GM23338 (cell line): ENCODE measurements at regions not wholly inside any gene's neighbourhood (a gene's known extent, or its start where the extent isn't known, plus 50 kb on each side); places are given as distances from the start of the nearest gene placed in this dataset.

Source experiments
- ATAC-seq: fragments of 200-7000 bp; cut with Tn5 transposase; 3 replicates; pipeline ENCODE4 v1.9.1; 2020
- DNase-seq: peaks from one replicate; pipeline ENCODE4 v3.0.0-alpha.2; 2015; ENCODE audit warnings: low spot score
- H2AFZ ChIP-seq: fragments of 200-600 bp; sonication (generic); 2 replicates; pipeline ENCODE4 v1.8.0; 2016; ENCODE audit warnings: antibody characterized with exemption, mild to moderate bottlenecking, moderate library complexity
- H3F3A ChIP-seq: fragments of 200-600 bp; sonication (generic); replicated peaks from 2 replicates; pipeline ENCODE4 v1.8.0; 2017; ENCODE audit warnings: antibody characterized with exemption, mixed run types, low read depth
- H3K27ac ChIP-seq: fragments of 200-600 bp; sonication (generic); 2 replicates; pipeline ENCODE4 v1.6.1; 2016; ENCODE audit warnings: low read depth
- H3K27me3 ChIP-seq: fragments of 200-600 bp; sonication (generic); 2 replicates; pipeline ENCODE4 v1.8.0; 2016; ENCODE audit warnings: mild to moderate bottlenecking, mixed run types, moderate library complexity; ENCODE audit not compliant: insufficient read depth
- H3K36me3 ChIP-seq: fragments of 200-600 bp; sonication (generic); 2 replicates; pipeline ENCODE4 v1.8.0; 2016; ENCODE audit warnings: mild to moderate bottlenecking; ENCODE audit not compliant: insufficient read depth
- H3K4me1 ChIP-seq: fragments of 200-600 bp; sonication (generic); 2 replicates; pipeline ENCODE4 v1.8.0; 2016; ENCODE audit warnings: mild to moderate bottlenecking, moderate library complexity; ENCODE audit not compliant: insufficient read depth
- H3K4me2 ChIP-seq: fragments of 200-600 bp; sonication (generic); 2 replicates; pipeline ENCODE4 v1.7.1; 2017; ENCODE audit warnings: mixed run types
- H3K4me3 ChIP-seq: fragments of 200-600 bp; sonication (generic); 2 replicates; pipeline ENCODE4 v1.6.1; 2016; ENCODE audit warnings: mixed run types
- H3K79me2 ChIP-seq: fragments of 200-600 bp; sonication (generic); replicated peaks from 2 replicates; pipeline ENCODE4 v1.8.0; 2017; ENCODE audit warnings: mild to moderate bottlenecking; ENCODE audit not compliant: insufficient read depth
- H3K9me2 ChIP-seq: fragments of 200-600 bp; sonication (generic); 2 replicates; pipeline ENCODE4 v1.8.0; 2017; ENCODE audit not compliant: insufficient read depth
- H4K20me1 ChIP-seq: fragments of 200-600 bp; sonication (generic); replicated peaks from 2 replicates; pipeline ENCODE4 v1.8.0; 2017; ENCODE audit warnings: mild to moderate bottlenecking; ENCODE audit not compliant: insufficient read depth
- H3K27ac Mint-ChIP-seq: 2 replicates; pipeline ENCODE4 v1.8.0; 2020; ENCODE audit warnings: inconsistent platforms, mild to moderate bottlenecking, moderate library complexity, mixed read lengths
- H3K27me3 Mint-ChIP-seq: 3 replicates; pipeline ENCODE4 v1.8.0; 2022; ENCODE audit warnings: low read depth, mild to moderate bottlenecking, moderate library complexity, mixed read lengths, inconsistent platforms; ENCODE audit not compliant: insufficient read depth, poor library complexity
- H3K36me3 Mint-ChIP-seq: 3 replicates; pipeline ENCODE4 v1.8.0; 2021; ENCODE audit warnings: low read depth, mild to moderate bottlenecking, inconsistent platforms, moderate library complexity, mixed read lengths
- H3K4me1 Mint-ChIP-seq: 3 replicates; pipeline ENCODE4 v1.8.0; 2020; ENCODE audit warnings: mild to moderate bottlenecking, inconsistent platforms, mixed read lengths
- H3K4me3 Mint-ChIP-seq: 3 replicates; pipeline ENCODE4 v1.8.0; 2021; ENCODE audit warnings: moderate library complexity, mild to moderate bottlenecking, inconsistent platforms, mixed read lengths
- H3K9me3 Mint-ChIP-seq: 3 replicates; pipeline ENCODE4 v1.8.0; 2020; ENCODE audit warnings: moderate library complexity, mild to moderate bottlenecking, inconsistent platforms, mixed read lengths
- JUNB ChIP-seq: IDR thresholded peaks from one replicate; pipeline ENCODE4 v1.6.1; 2016; ENCODE audit warnings: antibody characterized with exemption; ENCODE audit not compliant: unreplicated experiment
- POLR2AphosphoS5 ChIP-seq: IDR thresholded peaks from 2 replicates; pipeline ENCODE4 v1.6.1; 2016; ENCODE audit warnings: antibody characterized with exemption, low read depth
- ZNF114 ChIP-seq: fragments of 250-450 bp; sonication (Bioruptor Pico); IDR thresholded peaks from 2 replicates; pipeline ENCODE4 v1.5.0; 2020; ENCODE audit warnings: mild to moderate bottlenecking, moderate library complexity
- ZNF331 ChIP-seq: fragments of 250-450 bp; sonication (Bioruptor Pico); IDR thresholded peaks from 2 replicates; pipeline ENCODE4 v1.5.0; 2020; ENCODE audit warnings: low read depth, mild to moderate bottlenecking, moderate library complexity
- TF ChIP-seq, protein P1 (sequence below): fragments of 250-450 bp; sonication (Bioruptor Pico); IDR thresholded peaks from 2 replicates; pipeline ENCODE4 v1.5.0; 2020; ENCODE audit warnings: mild to moderate bottlenecking, moderate library complexity
- TF ChIP-seq, protein P2 (sequence below), 2 experiments: fragments of 200-600 bp in 1 of 2; sonication (generic) in 1 of 2; conservative IDR thresholded peaks; 2 replicates each; pipeline versions ENCODE4 v1.5.1 to v1.6.1; 2016 to 2017; ENCODE audit warnings: antibody characterized with exemption in 2 of 2, low read depth in 2 of 2, mild to moderate bottlenecking in 2 of 2, moderate library complexity in 1 of 2
- TF ChIP-seq, protein P3 (sequence below): IDR thresholded peaks from one replicate; pipeline ENCODE4 v1.6.1; 2018; ENCODE audit warnings: antibody characterized with exemption; ENCODE audit not compliant: unreplicated experiment

DNA sequence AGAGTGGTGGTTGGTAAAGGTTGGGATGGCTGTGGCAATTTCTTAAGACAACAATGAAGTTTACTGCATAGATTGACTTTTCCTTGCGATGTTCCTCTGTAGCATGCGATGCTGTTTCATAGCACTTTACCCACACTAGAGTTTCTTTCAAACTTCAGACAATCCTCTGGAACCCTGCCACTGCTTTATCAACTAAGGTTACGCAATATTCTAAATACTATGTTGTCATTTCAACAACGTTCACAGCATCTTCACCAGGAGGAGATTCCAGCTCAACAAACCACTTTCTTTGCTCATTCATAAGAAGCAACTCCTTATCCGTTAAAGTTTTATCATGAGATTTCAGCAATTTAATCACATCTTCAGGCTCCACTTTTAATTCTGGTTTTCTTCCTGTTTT is 161.2 kb upstream of the NRSN1 start:
- TF ChIP-seq, protein P1, sequence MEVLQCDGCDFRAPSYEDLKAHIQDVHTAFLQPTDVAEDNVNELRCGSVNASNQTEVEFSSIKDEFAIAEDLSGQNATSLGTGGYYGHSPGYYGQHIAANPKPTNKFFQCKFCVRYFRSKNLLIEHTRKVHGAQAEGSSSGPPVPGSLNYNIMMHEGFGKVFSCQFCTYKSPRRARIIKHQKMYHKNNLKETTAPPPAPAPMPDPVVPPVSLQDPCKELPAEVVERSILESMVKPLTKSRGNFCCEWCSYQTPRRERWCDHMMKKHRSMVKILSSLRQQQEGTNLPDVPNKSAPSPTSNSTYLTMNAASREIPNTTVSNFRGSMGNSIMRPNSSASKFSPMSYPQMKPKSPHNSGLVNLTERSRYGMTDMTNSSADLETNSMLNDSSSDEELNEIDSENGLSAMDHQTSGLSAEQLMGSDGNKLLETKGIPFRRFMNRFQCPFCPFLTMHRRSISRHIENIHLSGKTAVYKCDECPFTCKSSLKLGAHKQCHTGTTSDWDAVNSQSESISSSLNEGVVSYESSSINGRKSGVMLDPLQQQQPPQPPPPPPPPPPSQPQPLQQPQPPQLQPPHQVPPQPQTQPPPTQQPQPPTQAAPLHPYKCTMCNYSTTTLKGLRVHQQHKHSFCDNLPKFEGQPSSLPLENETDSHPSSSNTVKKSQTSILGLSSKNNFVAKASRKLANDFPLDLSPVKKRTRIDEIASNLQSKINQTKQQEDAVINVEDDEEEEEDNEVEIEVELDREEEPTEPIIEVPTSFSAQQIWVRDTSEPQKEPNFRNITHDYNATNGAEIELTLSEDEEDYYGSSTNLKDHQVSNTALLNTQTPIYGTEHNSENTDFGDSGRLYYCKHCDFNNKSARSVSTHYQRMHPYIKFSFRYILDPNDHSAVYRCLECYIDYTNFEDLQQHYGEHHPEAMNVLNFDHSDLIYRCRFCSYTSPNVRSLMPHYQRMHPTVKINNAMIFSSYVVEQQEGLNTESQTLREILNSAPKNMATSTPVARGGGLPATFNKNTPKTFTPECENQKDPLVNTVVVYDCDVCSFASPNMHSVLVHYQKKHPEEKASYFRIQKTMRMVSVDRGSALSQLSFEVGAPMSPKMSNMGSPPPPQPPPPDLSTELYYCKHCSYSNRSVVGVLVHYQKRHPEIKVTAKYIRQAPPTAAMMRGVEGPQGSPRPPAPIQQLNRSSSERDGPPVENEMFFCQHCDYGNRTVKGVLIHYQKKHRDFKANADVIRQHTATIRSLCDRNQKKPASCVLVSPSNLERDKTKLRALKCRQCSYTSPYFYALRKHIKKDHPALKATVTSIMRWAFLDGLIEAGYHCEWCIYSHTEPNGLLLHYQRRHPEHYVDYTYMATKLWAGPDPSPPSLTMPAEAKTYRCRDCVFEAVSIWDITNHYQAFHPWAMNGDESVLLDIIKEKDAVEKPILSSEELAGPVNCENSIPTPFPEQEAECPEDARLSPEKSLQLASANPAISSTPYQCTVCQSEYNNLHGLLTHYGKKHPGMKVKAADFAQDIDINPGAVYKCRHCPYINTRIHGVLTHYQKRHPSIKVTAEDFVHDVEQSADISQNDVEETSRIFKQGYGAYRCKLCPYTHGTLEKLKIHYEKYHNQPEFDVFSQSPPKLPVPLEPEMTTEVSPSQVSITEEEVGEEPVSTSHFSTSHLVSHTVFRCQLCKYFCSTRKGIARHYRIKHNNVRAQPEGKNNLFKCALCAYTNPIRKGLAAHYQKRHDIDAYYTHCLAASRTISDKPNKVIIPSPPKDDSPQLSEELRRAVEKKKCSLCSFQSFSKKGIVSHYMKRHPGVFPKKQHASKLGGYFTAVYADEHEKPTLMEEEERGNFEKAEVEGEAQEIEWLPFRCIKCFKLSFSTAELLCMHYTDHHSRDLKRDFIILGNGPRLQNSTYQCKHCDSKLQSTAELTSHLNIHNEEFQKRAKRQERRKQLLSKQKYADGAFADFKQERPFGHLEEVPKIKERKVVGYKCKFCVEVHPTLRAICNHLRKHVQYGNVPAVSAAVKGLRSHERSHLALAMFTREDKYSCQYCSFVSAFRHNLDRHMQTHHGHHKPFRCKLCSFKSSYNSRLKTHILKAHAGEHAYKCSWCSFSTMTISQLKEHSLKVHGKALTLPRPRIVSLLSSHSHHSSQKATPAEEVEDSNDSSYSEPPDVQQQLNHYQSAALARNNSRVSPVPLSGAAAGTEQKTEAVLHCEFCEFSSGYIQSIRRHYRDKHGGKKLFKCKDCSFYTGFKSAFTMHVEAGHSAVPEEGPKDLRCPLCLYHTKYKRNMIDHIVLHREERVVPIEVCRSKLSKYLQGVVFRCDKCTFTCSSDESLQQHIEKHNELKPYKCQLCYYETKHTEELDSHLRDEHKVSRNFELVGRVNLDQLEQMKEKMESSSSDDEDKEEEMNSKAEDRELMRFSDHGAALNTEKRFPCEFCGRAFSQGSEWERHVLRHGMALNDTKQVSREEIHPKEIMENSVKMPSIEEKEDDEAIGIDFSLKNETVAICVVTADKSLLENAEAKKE (CRISPR knock-in tag) = no peak
- TF ChIP-seq, protein P2, sequence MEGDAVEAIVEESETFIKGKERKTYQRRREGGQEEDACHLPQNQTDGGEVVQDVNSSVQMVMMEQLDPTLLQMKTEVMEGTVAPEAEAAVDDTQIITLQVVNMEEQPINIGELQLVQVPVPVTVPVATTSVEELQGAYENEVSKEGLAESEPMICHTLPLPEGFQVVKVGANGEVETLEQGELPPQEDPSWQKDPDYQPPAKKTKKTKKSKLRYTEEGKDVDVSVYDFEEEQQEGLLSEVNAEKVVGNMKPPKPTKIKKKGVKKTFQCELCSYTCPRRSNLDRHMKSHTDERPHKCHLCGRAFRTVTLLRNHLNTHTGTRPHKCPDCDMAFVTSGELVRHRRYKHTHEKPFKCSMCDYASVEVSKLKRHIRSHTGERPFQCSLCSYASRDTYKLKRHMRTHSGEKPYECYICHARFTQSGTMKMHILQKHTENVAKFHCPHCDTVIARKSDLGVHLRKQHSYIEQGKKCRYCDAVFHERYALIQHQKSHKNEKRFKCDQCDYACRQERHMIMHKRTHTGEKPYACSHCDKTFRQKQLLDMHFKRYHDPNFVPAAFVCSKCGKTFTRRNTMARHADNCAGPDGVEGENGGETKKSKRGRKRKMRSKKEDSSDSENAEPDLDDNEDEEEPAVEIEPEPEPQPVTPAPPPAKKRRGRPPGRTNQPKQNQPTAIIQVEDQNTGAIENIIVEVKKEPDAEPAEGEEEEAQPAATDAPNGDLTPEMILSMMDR (conservative IDR thresholded peaks at IDR 0.05; ENCODE audit: low read depth in 2 of 2) = no peak
- TF ChIP-seq POLR2AphosphoS5 = no peak
- TF ChIP-seq ZNF331 = no peak
- no peak for TF ChIP-seq ZNF114 (CRISPR knock-in tag)
- TF ChIP-seq JUNB = no peak
- TF ChIP-seq, protein P3, sequence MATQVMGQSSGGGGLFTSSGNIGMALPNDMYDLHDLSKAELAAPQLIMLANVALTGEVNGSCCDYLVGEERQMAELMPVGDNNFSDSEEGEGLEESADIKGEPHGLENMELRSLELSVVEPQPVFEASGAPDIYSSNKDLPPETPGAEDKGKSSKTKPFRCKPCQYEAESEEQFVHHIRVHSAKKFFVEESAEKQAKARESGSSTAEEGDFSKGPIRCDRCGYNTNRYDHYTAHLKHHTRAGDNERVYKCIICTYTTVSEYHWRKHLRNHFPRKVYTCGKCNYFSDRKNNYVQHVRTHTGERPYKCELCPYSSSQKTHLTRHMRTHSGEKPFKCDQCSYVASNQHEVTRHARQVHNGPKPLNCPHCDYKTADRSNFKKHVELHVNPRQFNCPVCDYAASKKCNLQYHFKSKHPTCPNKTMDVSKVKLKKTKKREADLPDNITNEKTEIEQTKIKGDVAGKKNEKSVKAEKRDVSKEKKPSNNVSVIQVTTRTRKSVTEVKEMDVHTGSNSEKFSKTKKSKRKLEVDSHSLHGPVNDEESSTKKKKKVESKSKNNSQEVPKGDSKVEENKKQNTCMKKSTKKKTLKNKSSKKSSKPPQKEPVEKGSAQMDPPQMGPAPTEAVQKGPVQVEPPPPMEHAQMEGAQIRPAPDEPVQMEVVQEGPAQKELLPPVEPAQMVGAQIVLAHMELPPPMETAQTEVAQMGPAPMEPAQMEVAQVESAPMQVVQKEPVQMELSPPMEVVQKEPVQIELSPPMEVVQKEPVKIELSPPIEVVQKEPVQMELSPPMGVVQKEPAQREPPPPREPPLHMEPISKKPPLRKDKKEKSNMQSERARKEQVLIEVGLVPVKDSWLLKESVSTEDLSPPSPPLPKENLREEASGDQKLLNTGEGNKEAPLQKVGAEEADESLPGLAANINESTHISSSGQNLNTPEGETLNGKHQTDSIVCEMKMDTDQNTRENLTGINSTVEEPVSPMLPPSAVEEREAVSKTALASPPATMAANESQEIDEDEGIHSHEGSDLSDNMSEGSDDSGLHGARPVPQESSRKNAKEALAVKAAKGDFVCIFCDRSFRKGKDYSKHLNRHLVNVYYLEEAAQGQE = no peak
- no peak overlapping the region for H3K4me3 Mint-ChIP-seq
- peaks cover 7% of the 10 kb centered on the region; the same call in 1 of the 3 replicates for H3K4me1 Mint-ChIP-seq
- no peaks in the 10 kb centered on the region for H3K9me3 Mint-ChIP-seq
- no peak for DNase-seq
- Histone ChIP-seq H2AFZ (peak overlapping the region; percentile 52; the same call in 1 of the 2 replicates), H3F3A (no peaks in the 10 kb centered on the region), H3K9me2 (no peaks in the 10 kb centered on the region), H3K27ac (no peak overlapping the region), H3K4me3 (no peak overlapping the region), H4K20me1 (no peaks in the 10 kb centered on the region), H3K4me1 (no peaks in the 10 kb centered on the region), H3K79me2 (no peaks in the 10 kb centered on the region), H3K4me2 (no peak overlapping the region), H3K36me3 (no peaks in the 10 kb centered on the region), H3K27me3 (no peaks in the 10 kb centered on the region)
- H3K27me3 Mint-ChIP-seq = no peaks in the 10 kb centered on the region
- ATAC-seq = no peak
- H3K36me3 Mint-ChIP-seq = no peaks in the 10 kb centered on the region
- no peak overlapping the region for H3K27ac Mint-ChIP-seq
